ENCODE measurements at regions not wholly inside any gene's neighbourhood (a gene's known extent, or its start where the extent isn't known, plus 50 kb on each side); places are given as distances from the start of the nearest gene placed in this dataset.
"Not testable (repeated sequence)": the region's sequence is repeated elsewhere in the genome, so short reads cannot be mapped to it uniquely, and the experiment has no call there.

GRCh38 chr5:157936776-157937501 is 78.0 kb upstream of the CLINT1 start:
- in situ Hi-C loops (cut with HindIII; ENCODE audit: low sequenced_read_pairs), result not testable (repeated sequence)

- in situ Hi-C loops (cut with HindIII; ENCODE audit: low sequenced_read_pairs), result no loop called here
Observed at GRCh38 chr5:157934600-157934999, 75.7 kb upstream of the CLINT1 start.

GRCh38 chr5:157933005-157933404 is 74.1 kb upstream of the CLINT1 start:
- in situ Hi-C loops (cut with HindIII; ENCODE audit: low sequenced_read_pairs), result no loop called here

DNA sequence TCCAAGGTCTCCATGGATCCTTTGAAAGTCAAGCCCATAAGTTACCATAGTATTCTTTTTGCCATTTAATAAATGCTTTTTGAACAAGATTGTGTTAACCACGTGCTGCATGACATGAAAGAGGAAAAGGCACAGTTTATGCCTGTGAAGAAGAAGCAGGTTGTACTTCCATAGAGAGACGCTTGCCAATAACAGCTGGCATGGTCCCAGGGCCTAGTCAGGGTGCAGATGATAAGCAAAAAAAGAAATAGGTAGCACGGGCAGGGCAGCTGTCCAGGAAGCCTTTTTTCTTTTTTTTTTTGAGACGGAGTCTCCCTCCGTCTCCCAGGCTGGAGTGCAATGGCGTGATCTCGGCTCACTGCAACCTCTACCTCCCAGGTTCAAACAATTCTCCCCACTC is 71.8 kb upstream of the CLINT1 start:
- in situ Hi-C loops (cut with HindIII; ENCODE audit: low sequenced_read_pairs), result no loop called here

DNA sequence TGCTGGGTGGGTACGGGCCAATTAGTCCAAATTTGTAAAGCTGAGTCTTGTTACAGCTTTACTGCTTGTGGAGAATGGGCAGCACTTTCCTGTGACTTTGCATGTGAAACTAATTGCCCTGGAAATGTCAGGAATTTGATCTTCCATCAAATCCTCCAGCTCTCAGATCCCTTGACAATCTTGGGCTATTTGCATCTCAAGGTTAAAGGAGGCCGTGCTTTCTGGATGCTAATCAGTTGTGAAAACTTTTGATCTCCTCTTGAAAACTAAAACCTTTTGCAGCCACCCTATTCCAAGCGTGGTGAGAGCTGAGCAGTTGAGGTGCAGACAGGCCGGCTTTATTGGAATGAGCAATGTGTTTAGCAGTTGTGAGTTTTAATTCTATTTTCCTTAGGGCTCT is 68.0 kb upstream of the CLINT1 start:
- in situ Hi-C loops (cut with HindIII; ENCODE audit: low sequenced_read_pairs), result no loop called here

- in situ Hi-C loops (cut with HindIII; ENCODE audit: low sequenced_read_pairs), result no loop called here
Observed at GRCh38 chr5:157925786-157926671, 67.1 kb upstream of the CLINT1 start.

- in situ Hi-C loops (cut with HindIII; ENCODE audit: low sequenced_read_pairs), result no loop called here
Observed at GRCh38 chr5:157924931-157925729, 66.2 kb upstream of the CLINT1 start.

DNA sequence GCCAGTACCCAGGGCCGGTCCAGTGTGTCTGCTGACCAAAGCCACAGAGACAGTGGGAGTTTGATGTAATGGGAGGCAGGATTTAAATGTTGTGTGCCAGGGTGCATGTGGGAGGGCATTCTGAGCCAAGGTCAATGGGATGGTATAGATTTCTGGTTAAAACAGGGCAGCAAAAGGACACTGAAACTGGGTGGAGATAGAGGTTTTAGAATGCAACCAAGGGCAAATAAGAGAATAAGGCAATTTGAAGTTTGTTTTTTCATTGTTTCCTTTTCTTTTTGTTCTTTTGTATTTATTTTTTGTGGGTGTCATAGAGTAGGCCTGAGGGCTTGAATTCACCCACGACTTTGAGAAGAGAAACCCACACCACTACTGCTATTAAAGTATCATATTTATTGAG is 65.5 kb upstream of the CLINT1 start:
- in situ Hi-C loops (cut with HindIII; ENCODE audit: low sequenced_read_pairs), result no loop called here

- in situ Hi-C loops (cut with HindIII; ENCODE audit: low sequenced_read_pairs), result no loop called here
Observed at GRCh38 chr5:157923765-157924164, 64.8 kb upstream of the CLINT1 start.

DNA sequence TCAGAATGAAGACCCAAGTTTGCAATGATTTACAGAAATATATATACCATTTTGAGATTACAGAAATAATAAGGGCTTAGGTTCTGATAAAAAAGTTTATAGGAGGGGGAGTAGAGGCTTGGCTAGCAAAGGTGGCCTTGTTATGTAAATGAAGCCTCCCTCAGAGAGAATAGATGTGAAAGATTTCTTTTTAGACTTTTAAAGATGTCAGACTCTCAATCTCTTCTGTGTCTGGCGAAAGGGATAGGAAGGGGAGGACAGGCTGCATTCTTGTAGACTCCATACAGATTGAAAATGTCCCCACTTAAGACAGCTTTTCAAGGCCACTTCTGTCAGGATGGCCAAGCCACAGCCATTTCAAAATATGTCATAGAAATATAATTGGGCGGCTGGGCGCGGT is 63.1 kb upstream of the CLINT1 start:
- in situ Hi-C loops (cut with HindIII; ENCODE audit: low sequenced_read_pairs), result no loop called here

DNA sequence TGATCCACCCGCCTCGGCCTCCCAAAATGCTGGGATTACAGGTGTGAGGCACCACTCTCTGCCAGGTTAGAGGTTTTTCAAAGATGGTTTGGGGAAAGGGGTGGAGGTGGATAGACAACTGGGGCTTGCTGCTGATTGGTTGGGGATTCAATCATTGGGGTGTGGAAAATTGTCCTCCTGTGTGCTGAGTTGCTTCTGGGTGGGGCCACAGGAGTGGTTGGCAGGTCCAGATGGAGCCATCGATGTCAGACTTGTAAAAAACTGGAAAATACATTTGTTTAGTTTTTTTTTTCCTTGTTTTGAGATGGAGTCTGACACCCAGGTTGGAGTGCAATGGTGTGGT is 61.9 kb upstream of the CLINT1 start:
- in situ Hi-C loops (cut with HindIII; ENCODE audit: low sequenced_read_pairs), result no loop called here

GRCh38 chr5:157918811-157919742 is 60.1 kb upstream of the CLINT1 start:
- in situ Hi-C loops (cut with HindIII; ENCODE audit: low sequenced_read_pairs), result no loop called here

DNA sequence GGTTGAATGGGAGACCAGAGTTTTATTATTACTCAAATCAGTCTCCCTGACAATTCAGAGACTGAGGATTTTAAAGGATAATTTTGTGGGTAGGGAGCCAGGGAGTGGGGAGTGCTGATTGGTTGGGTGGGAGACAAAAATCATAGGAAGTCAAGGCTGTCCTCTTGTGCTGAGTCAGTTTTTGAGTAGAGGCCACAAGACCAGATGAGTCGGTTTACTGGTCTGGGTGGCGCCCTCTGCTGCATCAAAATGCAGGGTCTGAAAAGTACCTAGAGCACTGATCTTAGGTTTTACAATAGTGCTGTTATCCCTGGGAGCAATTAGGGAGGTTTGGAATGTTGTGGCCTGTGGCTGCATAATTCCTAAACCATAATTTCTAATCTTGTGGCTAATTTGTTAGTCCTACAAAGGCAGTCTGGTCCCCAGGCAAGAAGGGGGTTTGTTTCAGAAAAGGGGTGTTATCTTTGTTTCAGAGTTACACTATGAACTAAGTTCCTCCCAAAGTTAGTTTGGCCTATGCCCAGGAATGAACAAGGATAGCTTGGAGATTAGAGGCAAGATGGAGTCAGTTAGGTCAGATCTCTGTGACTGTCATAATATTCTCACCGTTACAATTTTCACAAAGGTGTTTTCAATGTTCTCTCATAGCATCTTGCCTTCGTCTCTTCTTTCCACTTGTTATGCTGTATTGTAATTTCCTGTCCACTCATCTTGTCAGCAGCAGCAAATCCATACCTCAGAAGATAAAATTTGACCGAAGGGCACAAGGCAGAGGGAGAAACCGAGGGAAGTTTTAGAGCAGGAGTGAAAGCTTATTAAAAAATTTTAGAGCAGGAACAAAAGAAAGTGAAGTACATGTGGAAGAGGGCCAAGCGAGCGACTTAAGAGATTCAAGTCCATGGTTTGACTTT is 59.2 kb upstream of the CLINT1 start:
- in situ Hi-C loops (cut with HindIII; ENCODE audit: low sequenced_read_pairs), result no loop called here

DNA sequence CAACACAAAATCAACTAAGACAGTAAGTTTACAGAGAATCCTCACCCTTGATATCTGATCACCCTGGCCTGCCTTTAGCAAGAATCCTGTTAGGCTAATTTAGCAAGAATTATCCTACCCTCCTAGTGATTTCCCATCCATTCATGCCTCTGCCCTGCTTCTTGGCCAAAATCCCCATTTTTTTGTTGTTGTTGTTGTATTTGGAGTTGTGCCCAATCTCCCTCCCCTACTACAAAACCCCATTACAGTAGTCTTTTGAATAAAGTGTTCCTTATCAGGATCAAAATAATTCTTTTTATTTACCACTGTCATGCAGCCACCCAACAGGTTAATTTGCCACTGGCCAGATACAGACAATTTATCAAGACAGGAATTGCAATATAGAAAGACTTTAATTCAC is 58.5 kb upstream of the CLINT1 start:
- in situ Hi-C loops (cut with HindIII; ENCODE audit: low sequenced_read_pairs), result no loop called here

GRCh38 chr5:157915638-157916037 is 56.7 kb upstream of the CLINT1 start:
- in situ Hi-C loops (cut with HindIII; ENCODE audit: low sequenced_read_pairs), result no loop called here

- in situ Hi-C loops (cut with HindIII; ENCODE audit: low sequenced_read_pairs), result no loop called here
Observed at GRCh38 chr5:157914151-157914788, 55.3 kb upstream of the CLINT1 start.

GRCh38 chr5:157913575-157913974 is 54.6 kb upstream of the CLINT1 start:
- in situ Hi-C loops (cut with HindIII; ENCODE audit: low sequenced_read_pairs), result no loop called here

- in situ Hi-C loops (cut with HindIII; ENCODE audit: low sequenced_read_pairs), result no loop called here
Observed at GRCh38 chr5:157912621-157913325, 53.8 kb upstream of the CLINT1 start.
